ENCODE measurements at regions not wholly inside any gene's neighbourhood (a gene's known extent, or its start where the extent isn't known, plus 50 kb on each side); places are given as distances from the start of the nearest gene placed in this dataset.
"Not testable (repeated sequence)": the region's sequence is repeated elsewhere in the genome, so short reads cannot be mapped to it uniquely, and the experiment has no call there.

GRCh38 chr15:20288800-20289537 is 252.6 kb downstream of the GOLGA6L6 start:
- not testable (repeated sequence) for TF ChIP-seq CEBPB (IDR thresholded peaks at IDR 0.05; ENCODE audit: low read depth, low read length); ZNF274 (IDR thresholded peaks at IDR 0.05; ENCODE audit: borderline replicate concordance, extremely low read depth, low read length); CTCF (IDR thresholded peaks at IDR 0.05; ENCODE audit: control extremely low read depth in 1 of 3, insufficient read depth in 1 of 3, low read depth in 1 of 3, low read length in 3 of 3); JUN (IDR thresholded peaks at IDR 0.05; ENCODE audit: low read depth, low read length); JUND (IDR thresholded peaks at IDR 0.05; ENCODE audit: low read length); CREB1 (IDR thresholded peaks at IDR 0.05); USF2 (IDR thresholded peaks at IDR 0.05; ENCODE audit: low read length); POLR2A (IDR thresholded peaks at IDR 0.05; ENCODE audit: control extremely low read depth in 1 of 2, low read depth in 2 of 2, low read length in 2 of 2); POLR2AphosphoS5 (IDR thresholded peaks at IDR 0.05; ENCODE audit: low read depth, low read length); EZH2 (IDR thresholded peaks at IDR 0.05; ENCODE audit: low read depth, low read length, severe bottlenecking); FOSL1 (IDR thresholded peaks at IDR 0.05; ENCODE audit: insufficient read depth, low read depth, low read length)
